ENCODE measurements at regions not wholly inside any gene's neighbourhood (a gene's known extent, or its start where the extent isn't known, plus 50 kb on each side); places are given as distances from the start of the nearest gene placed in this dataset.
"Not testable (repeated sequence)": the region's sequence is repeated elsewhere in the genome, so short reads cannot be mapped to it uniquely, and the experiment has no call there.

GRCh38 chr4:17241835-17242234, 270.1 kb downstream of the QDPR start:
- DNase-seq (ENCODE audit: low spot score) = no peak

GRCh38 chr4:17238633-17239032, 273.3 kb downstream of the QDPR start:
- DNase-seq (ENCODE audit: low spot score) = no peak

GRCh38 chr4:17236686-17237085, 275.2 kb downstream of the QDPR start:
- no peak for DNase-seq (ENCODE audit: low spot score)

GRCh38 chr4:17234678-17235077, 277.2 kb downstream of the QDPR start:
- DNase-seq (ENCODE audit: low spot score) = no peak

- peak; percentile 67 for DNase-seq (ENCODE audit: low spot score)
Measured at GRCh38 chr4:17232566-17233253, 279.2 kb downstream of the QDPR start.

- not testable (repeated sequence) for DNase-seq (ENCODE audit: low spot score)
Measured at GRCh38 chr4:17231880-17232475, 279.9 kb downstream of the QDPR start.

- DNase-seq (ENCODE audit: low spot score) = no peak
Measured at GRCh38 chr4:17230727-17231126, 281.2 kb downstream of the QDPR start.

GRCh38 chr4:17220816-17221215, 291.1 kb downstream of the QDPR start:
- no peak for DNase-seq (ENCODE audit: low spot score)

GRCh38 chr4:17218786-17219185, 293.1 kb downstream of the QDPR start:
- DNase-seq (ENCODE audit: low spot score) = no peak

- no peak for DNase-seq (ENCODE audit: low spot score)
Measured at GRCh38 chr4:17206829-17207801, 304.8 kb downstream of the QDPR start.

GRCh38 chr4:17204908-17205307, 306.5 kb upstream of the LDB2 start:
- no peak for DNase-seq (ENCODE audit: low spot score)

GRCh38 chr4:17203797-17204196, 305.4 kb upstream of the LDB2 start:
- DNase-seq (ENCODE audit: low spot score) = no peak

- no peak for DNase-seq (ENCODE audit: low spot score)
Measured at GRCh38 chr4:17197070-17197469, 298.6 kb upstream of the LDB2 start.

- DNase-seq (ENCODE audit: low spot score) = no peak
Measured at GRCh38 chr4:17195461-17196275, 297.2 kb upstream of the LDB2 start.

GRCh38 chr4:17194586-17194985, 296.1 kb upstream of the LDB2 start:
- DNase-seq (ENCODE audit: low spot score) = no peak

GRCh38 chr4:17189759-17190158, 291.3 kb upstream of the LDB2 start:
- no peak for DNase-seq (ENCODE audit: low spot score)

- DNase-seq (ENCODE audit: low spot score) = no peak
Measured at GRCh38 chr4:17189401-17189720, 290.9 kb upstream of the LDB2 start.

- no peak for DNase-seq (ENCODE audit: low spot score)
Measured at GRCh38 chr4:17188547-17189400, 290.3 kb upstream of the LDB2 start.

GRCh38 chr4:17188125-17188524, 289.7 kb upstream of the LDB2 start:
- no peak for DNase-seq (ENCODE audit: low spot score)

- DNase-seq (ENCODE audit: low spot score) = no peak
Measured at GRCh38 chr4:17187003-17187402, 288.6 kb upstream of the LDB2 start.

- no peak for DNase-seq (ENCODE audit: low spot score)
Measured at GRCh38 chr4:17182888-17183287, 284.4 kb upstream of the LDB2 start.

Measured in mucosa of gallbladder (tissue), 1 donor.